ENCODE measurements at regions not wholly inside any gene's neighbourhood (a gene's known extent, or its start where the extent isn't known, plus 50 kb on each side); places are given as distances from the start of the nearest gene placed in this dataset.

- no peak for TF ChIP-seq CTCF (IDR thresholded peaks at IDR 0.05; ENCODE audit: poor library complexity, severe bottlenecking)
- no peak for TF ChIP-seq TAF1 (IDR thresholded peaks at IDR 0.05; ENCODE audit: low read depth)
- TF ChIP-seq EZH2 (IDR thresholded peaks at IDR 0.05; ENCODE audit: borderline replicate concordance, insufficient read depth, low read length, poor library complexity, severe bottlenecking): no peak
- no peak for TF ChIP-seq POLR2AphosphoS5 (IDR thresholded peaks at IDR 0.05)
- TF ChIP-seq SMC3 (conservative IDR thresholded peaks at IDR 0.05; ENCODE audit: poor library complexity): no peak
- no peak for TF ChIP-seq MXI1 (conservative IDR thresholded peaks at IDR 0.05; ENCODE audit: poor library complexity, severe bottlenecking)
- no peak for TF ChIP-seq RAD21 (conservative IDR thresholded peaks at IDR 0.05)
These were observed 93.7 kb upstream of the PDE1C start for GRCh38 chr7:32163896-32164295.

Measured in neural cell (in vitro differentiated cells).